ENCODE measurements at regions not wholly inside any gene's neighbourhood (a gene's known extent, or its start where the extent isn't known, plus 50 kb on each side); places are given as distances from the start of the nearest gene placed in this dataset.

- DNase-seq: no peak
Measured at GRCh38 chr2:9774266-9774665, 69.0 kb upstream of the TAF1B start.

GRCh38 chr2:9775351-9775750, 67.9 kb upstream of the TAF1B start:
- no peak for DNase-seq

DNA sequence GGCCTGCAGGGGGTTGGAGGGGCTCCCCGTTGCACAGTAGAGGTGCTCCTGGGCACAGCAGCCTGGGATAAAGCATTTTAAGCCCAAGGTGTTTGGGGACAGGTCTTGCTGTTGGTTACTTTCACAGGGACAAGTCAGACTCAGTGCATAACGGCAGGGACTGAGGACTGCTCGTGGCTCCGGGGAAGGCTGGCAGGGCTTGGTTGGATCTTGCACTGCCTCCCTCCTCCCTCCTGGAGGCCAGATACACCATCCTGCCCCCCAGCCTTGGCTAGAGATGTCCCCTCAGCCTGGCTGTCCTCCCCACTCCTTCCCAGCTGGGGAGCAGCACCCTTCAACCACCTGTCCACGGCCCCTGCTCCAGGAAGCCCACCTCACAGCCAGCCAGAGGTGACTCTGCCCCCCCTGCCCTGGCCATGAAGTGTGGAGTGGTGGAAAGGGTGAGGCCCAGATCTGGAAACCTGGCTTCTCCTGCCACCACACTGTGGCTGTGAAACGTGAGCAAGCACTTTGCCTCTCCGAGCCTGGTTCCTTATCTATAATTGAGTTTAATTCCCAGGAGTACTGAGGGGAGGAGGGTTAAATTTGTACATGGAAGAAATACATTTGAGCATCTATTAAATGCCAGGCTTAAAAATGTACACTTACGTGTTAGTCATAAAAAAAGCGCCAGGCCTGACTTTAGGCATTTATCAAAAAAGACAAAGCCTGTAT, 67.1 kb upstream of the TAF1B start:
- DNase-seq: no peak

DNA sequence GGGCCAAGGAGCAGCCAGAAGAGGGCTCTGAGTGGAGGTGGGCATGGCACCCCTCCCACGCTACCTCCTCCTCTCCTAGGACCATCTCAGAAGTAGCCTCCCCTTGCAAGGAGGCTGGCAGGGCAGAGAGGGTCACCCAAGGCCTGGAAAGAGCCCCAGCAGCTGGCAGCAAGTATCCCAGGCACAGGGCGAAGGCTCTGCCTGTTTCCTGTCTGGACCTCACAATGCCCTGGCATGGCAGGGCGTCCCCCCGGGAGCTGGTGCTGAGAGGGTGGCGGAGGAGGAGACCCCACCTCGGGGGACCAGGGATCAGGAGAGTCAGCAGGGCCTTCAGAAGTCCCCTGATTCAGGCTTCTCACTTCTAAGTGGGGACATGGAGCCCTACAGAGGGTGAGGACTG, 66.2 kb upstream of the TAF1B start:
- no peak for DNase-seq

- no peak for DNase-seq
Measured at GRCh38 chr2:9778012-9778411, 65.3 kb upstream of the TAF1B start.

GRCh38 chr2:9778471-9779316, 64.6 kb upstream of the TAF1B start:
- DNase-seq: no peak

GRCh38 chr2:9779596-9780264, 63.5 kb upstream of the TAF1B start:
- no peak for DNase-seq

DNA sequence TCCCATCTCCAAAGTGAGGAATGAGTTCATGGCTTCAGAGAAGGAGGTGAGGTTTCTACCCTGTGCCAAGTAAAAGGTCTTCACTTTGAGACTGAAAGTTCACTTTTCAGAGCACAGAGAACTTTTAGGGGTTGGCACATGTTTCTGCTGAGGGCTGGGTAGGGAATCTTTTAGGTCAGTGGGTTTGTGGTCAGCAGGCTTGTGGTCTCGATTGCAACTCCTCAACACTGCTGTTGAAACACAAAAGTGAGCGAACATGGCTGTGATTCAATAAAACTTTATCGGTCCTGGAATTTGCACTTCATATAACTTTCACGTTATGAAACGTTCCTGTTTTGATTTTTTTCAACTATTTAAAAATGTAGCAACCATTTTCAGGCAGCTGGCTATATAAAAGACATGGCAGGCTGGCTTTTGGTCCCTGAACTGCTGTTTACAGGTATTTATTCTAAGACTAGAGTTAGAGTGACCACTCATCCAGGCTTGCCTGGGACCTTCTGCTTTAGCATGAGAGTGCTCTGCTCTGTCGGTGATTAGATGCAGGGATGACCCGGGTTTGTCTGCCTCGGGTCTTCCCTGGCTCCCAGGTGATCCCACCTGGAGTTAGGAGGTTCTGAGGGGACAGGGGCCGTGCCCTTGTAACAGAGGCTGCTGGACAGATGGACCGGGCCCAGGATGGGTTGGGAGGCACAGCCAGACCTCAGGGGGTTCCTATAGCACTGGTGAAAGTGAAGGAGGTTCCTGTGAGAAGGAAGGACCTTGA, 62.7 kb upstream of the TAF1B start:
- no peak for DNase-seq

GRCh38 chr2:9781252-9781651, 62.0 kb upstream of the TAF1B start:
- DNase-seq: no peak

DNA sequence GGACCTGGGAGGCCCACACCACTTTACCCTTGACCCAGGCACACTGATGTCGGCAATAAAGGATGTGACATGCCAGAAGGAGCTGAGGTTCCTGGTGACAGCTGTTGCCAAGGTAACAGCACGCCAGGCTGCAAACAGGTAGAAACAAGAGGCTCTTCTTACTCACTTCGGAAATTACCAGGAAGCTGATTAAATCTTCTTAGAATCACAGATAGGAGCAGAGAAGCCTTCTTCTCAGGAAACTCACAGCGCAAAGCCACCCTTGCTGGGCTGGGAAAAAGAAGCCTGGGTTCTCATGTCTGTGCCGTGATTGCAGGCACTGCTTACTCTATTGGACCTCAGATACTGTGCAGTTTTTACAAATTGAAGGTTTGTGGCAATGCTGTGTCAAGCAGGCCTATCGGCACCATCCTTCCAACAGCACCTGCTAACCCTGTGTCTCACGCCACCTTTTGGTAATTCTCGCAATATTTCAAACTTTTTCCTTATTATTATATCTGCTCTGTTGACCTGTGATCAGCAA, 61.0 kb upstream of the TAF1B start:
- peak; percentile 29 for DNase-seq

DNA sequence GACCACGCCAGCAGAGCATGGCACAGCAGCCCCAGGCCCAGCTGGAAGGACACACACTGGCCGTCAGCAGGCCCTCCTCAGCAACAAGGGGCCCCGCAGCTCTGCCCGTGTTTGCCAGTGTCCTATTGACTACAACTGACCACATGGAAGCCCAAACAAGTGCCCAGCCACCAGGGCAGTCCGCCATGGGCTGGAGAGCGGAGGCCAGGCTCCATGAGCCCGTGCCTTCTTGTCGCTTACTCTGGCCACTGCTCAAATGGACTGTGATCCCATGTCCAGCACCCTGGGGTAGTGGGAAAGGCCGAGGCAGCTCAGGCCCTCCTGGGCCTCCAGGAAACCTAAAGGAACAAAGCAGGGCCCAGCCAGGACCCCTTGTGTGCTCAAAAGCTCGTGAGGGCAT, 53.9 kb upstream of the TAF1B start:
- no peak for DNase-seq

GRCh38 chr2:9790702-9791225, 52.5 kb upstream of the TAF1B start:
- no peak for DNase-seq

- no peak for DNase-seq
Measured at GRCh38 chr2:9791711-9792110, 51.6 kb upstream of the TAF1B start.

DNA sequence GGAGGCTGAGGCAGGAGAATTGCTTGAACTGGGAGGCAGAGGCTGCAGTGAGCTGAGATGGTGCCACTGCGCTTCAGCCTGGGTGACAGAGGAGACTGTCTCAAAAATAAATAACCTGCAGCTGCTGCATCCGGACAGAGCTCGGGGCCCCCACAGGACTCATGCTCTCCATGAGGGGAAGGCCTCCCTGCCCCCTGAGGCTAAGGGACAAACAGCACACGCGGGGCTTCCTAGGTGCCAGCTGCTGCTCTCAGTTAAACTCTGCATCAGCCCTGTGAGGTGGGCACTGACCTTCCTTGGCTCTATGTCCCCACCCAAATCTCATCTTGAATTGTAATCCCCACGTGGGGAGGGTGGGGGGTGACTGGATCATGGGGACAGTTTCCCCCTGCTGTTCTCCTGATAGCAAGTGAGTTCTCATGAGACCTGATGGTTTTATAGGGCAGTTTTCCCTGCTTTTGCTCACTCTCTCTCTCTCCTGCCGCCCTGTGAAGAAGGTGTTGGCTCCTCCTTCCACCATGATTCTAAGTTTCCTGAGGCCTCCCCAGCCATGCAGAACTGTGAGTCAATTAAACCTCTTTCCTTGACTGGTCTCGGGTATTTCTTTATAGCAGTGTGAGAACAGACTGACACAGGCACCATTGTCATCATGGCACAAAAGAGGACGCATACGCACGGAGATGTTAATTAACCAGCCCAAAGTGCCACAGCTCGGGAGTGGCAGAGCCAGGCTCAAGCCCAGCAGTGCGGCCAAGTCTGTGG, 49.9 kb upstream of the TAF1B start:
- no peak for DNase-seq
